ENCODE measurements at regions not wholly inside any gene's neighbourhood (a gene's known extent, or its start where the extent isn't known, plus 50 kb on each side); places are given as distances from the start of the nearest gene placed in this dataset.

DNA sequence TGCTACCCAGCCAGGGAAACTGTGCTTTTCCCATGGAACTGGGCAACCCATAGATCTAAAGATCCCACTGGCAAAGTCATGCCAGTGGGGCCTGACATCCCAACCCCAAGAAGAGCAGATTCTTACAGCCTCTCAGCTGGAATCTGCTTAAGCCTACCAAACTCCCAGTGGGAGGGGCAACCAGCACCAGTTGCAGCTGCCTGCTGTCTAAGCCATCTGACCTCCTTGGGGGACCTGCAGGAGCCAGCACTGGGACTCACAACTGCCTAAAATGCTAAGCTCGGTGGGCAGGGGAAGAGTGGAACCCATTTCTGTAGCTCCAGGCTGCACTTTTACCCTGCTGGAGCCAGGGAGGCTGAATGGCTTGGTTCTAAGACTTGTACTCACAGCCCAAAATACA is 770.7 kb upstream of the SLC8A1 start:
- TF ChIP-seq, protein P1, sequence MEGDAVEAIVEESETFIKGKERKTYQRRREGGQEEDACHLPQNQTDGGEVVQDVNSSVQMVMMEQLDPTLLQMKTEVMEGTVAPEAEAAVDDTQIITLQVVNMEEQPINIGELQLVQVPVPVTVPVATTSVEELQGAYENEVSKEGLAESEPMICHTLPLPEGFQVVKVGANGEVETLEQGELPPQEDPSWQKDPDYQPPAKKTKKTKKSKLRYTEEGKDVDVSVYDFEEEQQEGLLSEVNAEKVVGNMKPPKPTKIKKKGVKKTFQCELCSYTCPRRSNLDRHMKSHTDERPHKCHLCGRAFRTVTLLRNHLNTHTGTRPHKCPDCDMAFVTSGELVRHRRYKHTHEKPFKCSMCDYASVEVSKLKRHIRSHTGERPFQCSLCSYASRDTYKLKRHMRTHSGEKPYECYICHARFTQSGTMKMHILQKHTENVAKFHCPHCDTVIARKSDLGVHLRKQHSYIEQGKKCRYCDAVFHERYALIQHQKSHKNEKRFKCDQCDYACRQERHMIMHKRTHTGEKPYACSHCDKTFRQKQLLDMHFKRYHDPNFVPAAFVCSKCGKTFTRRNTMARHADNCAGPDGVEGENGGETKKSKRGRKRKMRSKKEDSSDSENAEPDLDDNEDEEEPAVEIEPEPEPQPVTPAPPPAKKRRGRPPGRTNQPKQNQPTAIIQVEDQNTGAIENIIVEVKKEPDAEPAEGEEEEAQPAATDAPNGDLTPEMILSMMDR (conservative IDR thresholded peaks at IDR 0.05), result no peak
- no peak for TF ChIP-seq ZFX (IDR thresholded peaks at IDR 0.05)
